ENCODE measurements at regions not wholly inside any gene's neighbourhood (a gene's known extent, or its start where the extent isn't known, plus 50 kb on each side); places are given as distances from the start of the nearest gene placed in this dataset.

DNA sequence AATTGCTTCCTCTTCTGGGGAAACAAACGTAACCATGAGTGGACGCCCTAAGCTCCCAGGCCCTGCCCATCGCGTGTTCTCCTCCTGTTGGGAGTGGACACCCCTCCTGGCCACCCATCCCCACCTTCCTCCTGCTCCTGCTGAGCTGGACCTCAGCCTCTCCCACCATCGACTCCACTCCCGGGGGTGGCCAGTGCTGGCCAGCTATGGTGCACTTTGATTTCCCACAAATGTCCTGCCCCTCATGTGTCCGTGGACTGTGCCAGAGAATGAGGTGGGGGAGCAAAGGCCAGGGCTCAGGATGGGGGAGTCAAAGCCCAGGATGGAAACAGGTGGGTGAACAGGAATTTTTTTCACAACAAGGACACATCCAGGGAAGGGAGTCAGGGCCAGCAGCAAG is 62.8 kb downstream of the MED10 start:
- TF ChIP-seq, protein P1, sequence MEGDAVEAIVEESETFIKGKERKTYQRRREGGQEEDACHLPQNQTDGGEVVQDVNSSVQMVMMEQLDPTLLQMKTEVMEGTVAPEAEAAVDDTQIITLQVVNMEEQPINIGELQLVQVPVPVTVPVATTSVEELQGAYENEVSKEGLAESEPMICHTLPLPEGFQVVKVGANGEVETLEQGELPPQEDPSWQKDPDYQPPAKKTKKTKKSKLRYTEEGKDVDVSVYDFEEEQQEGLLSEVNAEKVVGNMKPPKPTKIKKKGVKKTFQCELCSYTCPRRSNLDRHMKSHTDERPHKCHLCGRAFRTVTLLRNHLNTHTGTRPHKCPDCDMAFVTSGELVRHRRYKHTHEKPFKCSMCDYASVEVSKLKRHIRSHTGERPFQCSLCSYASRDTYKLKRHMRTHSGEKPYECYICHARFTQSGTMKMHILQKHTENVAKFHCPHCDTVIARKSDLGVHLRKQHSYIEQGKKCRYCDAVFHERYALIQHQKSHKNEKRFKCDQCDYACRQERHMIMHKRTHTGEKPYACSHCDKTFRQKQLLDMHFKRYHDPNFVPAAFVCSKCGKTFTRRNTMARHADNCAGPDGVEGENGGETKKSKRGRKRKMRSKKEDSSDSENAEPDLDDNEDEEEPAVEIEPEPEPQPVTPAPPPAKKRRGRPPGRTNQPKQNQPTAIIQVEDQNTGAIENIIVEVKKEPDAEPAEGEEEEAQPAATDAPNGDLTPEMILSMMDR (IDR thresholded peaks at IDR 0.05; ENCODE audit: low read length): no peak
- no peak for TF ChIP-seq EZH2 (optimal IDR thresholded peaks at IDR 0.05; ENCODE audit: low read depth, low read length)

Data from MM.1S (cell line).